GM21723 (cell line): ENCODE measurements at regions not wholly inside any gene's neighbourhood (a gene's known extent, or its start where the extent isn't known, plus 50 kb on each side); places are given as distances from the start of the nearest gene placed in this dataset.
"Not testable (repeated sequence)": the region's sequence is repeated elsewhere in the genome, so short reads cannot be mapped to it uniquely, and the experiment has no call there.

ENCODE experiments used
- ATAC-seq: cut with Tn5 transposase; IDR thresholded peaks from one replicate; pipeline ENCODE4 v1.9.1; 2021; ENCODE audit warnings: mild to moderate bottlenecking, moderate library complexity; ENCODE audit not compliant: unreplicated experiment

GRCh38 chr15:70602834-70603560 lies 160.4 kb downstream of the UACA start:
- no peak for ATAC-seq

- ATAC-seq: no peak
Measured at GRCh38 chr15:70602281-70602680, 161.1 kb downstream of the UACA start.

GRCh38 chr15:70597945-70598344 lies 165.4 kb downstream of the UACA start:
- no peak for ATAC-seq

GRCh38 chr15:70597056-70597603 lies 166.2 kb downstream of the UACA start:
- ATAC-seq: no peak

- no peak for ATAC-seq
Measured at GRCh38 chr15:70596354-70597055, 166.9 kb downstream of the UACA start.

- ATAC-seq: no peak
Measured at GRCh38 chr15:70593795-70594194, 169.6 kb downstream of the UACA start.

GRCh38 chr15:70589728-70590127 lies 173.6 kb downstream of the UACA start:
- ATAC-seq: no peak

- ATAC-seq: no peak
Measured at GRCh38 chr15:70589221-70589620, 174.1 kb downstream of the UACA start.

- ATAC-seq: no peak
Measured at GRCh38 chr15:70588613-70589012, 174.7 kb downstream of the UACA start.

GRCh38 chr15:70587896-70588567 lies 175.3 kb downstream of the UACA start:
- ATAC-seq: no peak

GRCh38 chr15:70587012-70587634 lies 176.2 kb downstream of the UACA start:
- ATAC-seq: not testable (repeated sequence)

GRCh38 chr15:70586241-70586640 lies 177.1 kb downstream of the UACA start:
- no peak for ATAC-seq

- ATAC-seq: no peak
Measured at GRCh38 chr15:70585707-70586034, 177.7 kb downstream of the UACA start.

GRCh38 chr15:70584838-70585706 lies 178.3 kb downstream of the UACA start:
- no peak for ATAC-seq

GRCh38 chr15:70584441-70584837 lies 178.9 kb downstream of the UACA start:
- ATAC-seq: no peak

- no peak for ATAC-seq
Measured at GRCh38 chr15:70583006-70583405, 180.4 kb downstream of the UACA start.

- ATAC-seq: no peak
Measured at GRCh38 chr15:70582143-70582945, 181.0 kb downstream of the UACA start.

- ATAC-seq: no peak
Measured at GRCh38 chr15:70580958-70581357, 182.4 kb downstream of the UACA start.

GRCh38 chr15:70580286-70580685 lies 183.1 kb downstream of the UACA start:
- no peak for ATAC-seq

- ATAC-seq: no peak
Measured at GRCh38 chr15:70579766-70580165, 183.6 kb downstream of the UACA start.
